Epithelial cell of esophagus (primary cell): ENCODE measurements at regions not wholly inside any gene's neighbourhood (a gene's known extent, or its start where the extent isn't known, plus 50 kb on each side); places are given as distances from the start of the nearest gene placed in this dataset.

Source experiments
- DNase-seq: peaks from one replicate; pipeline ENCODE4 v3.0.0; 2010; ENCODE audit warnings: low read depth
- H3K4me3 ChIP-seq: 2 replicates; pipeline ENCODE4 v1.5.1; 2011; ENCODE audit warnings: mild to moderate bottlenecking, low read length, control low read depth
- CTCF ChIP-seq: IDR thresholded peaks from 2 replicates; pipeline ENCODE4 v1.5.1; 2011; ENCODE audit warnings: low read depth, mild to moderate bottlenecking, low read length, control low read depth, inconsistent platforms; ENCODE audit not compliant: insufficient read depth; ENCODE audit errors: missing control alignments

GRCh38 chr12:118880720-118881493 lies 100.4 kb upstream of the SRRM4 start:
- DNase-seq: no peak
- H3K4me3 ChIP-seq: no peak overlapping the region
- no peak for TF ChIP-seq CTCF

- no peak for TF ChIP-seq CTCF
- no peak for DNase-seq
- H3K4me3 ChIP-seq: no peak overlapping the region
Measured at GRCh38 chr12:118884226-118884625, 97.1 kb upstream of the SRRM4 start.

- DNase-seq: no peak
- no peak overlapping the region for H3K4me3 ChIP-seq
- TF ChIP-seq CTCF: no peak
Measured at GRCh38 chr12:118900993-118901392, 80.3 kb upstream of the SRRM4 start.

GRCh38 chr12:118908811-118909210 lies 72.5 kb upstream of the SRRM4 start:
- DNase-seq: no peak
- H3K4me3 ChIP-seq: no peak overlapping the region
- no peak for TF ChIP-seq CTCF

- no peak for DNase-seq
- TF ChIP-seq CTCF: no peak
- H3K4me3 ChIP-seq: no peak overlapping the region
Measured at GRCh38 chr12:118912697-118913270, 68.6 kb upstream of the SRRM4 start.

- H3K4me3 ChIP-seq: no peak overlapping the region
- DNase-seq: no peak
- TF ChIP-seq CTCF: no peak
Measured at GRCh38 chr12:118921761-118922160, 59.6 kb upstream of the SRRM4 start.

GRCh38 chr12:118922405-118922804 lies 58.9 kb upstream of the SRRM4 start:
- no peak overlapping the region for H3K4me3 ChIP-seq
- no peak for TF ChIP-seq CTCF
- no peak for DNase-seq
